ENCODE measurements at regions not wholly inside any gene's neighbourhood (a gene's known extent, or its start where the extent isn't known, plus 50 kb on each side); places are given as distances from the start of the nearest gene placed in this dataset.
"Not testable (repeated sequence)": the region's sequence is repeated elsewhere in the genome, so short reads cannot be mapped to it uniquely, and the experiment has no call there.

DNA sequence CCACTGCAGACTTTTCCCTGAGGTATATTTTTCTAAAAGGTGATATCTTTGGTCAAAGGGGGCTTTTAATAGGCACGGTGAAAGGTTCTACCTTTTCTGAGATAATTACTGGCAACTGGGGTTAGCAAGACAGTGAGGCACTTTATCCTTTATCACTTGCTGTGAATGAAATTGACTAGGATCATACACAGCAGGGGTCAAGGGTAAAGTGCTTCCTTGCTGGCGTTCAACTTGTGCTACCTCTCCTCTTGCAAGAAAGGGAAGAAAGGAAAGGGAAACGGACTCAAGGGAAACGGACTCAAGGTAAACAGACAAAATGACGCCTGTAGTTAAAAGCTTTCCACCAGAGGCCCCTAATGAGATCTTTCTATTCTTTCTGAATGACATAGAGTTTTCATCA lies 78.6 kb upstream of the RAPGEF2 start:
- Histone ChIP-seq H3K27ac (ENCODE audit: low read depth, low read length) (peak overlapping the region; percentile 71), H3K27me3 (ENCODE audit: control insufficient read depth, insufficient read depth, low read length) (no peaks in the 10 kb centered on the region), H3K4me1 (ENCODE audit: control insufficient read depth, insufficient read depth, low read length) (peaks cover 12% of the 10 kb centered on the region), H3K4me3 (ENCODE audit: low read length) (no peak overlapping the region), H3K36me3 (ENCODE audit: control insufficient read depth, insufficient read depth, low read length) (no peaks in the 10 kb centered on the region), H3K9ac (ENCODE audit: low read length) (no peak overlapping the region)

DNA sequence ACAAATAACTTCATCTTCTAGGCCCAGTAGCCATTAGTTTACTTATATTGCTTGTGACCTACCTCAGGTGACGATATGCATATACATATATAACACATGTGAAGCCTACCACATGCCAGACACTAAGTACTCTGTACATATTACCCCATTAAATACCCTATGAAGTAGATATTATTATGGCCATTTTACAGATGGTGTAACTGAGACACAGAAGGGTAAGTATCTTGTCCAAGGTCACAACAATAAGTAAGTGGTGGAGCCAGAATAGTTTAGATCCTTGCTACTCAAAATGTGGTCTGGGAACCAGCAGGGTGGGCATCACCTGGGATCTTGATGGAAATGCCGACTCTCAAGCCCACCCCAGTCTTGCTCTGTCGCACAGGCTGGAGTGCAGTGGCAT lies 78.1 kb upstream of the RAPGEF2 start:
- no peak overlapping the region for H3K9ac ChIP-seq (ENCODE audit: low read length)
- H3K27me3 ChIP-seq (ENCODE audit: control insufficient read depth, insufficient read depth, low read length) = no peaks in the 10 kb centered on the region
- H3K4me1 ChIP-seq (ENCODE audit: control insufficient read depth, insufficient read depth, low read length) = peaks cover 12% of the 10 kb centered on the region
- H3K4me3 ChIP-seq (ENCODE audit: low read length) = no peak overlapping the region
- H3K27ac ChIP-seq (ENCODE audit: low read depth, low read length) = no peak overlapping the region
- H3K36me3 ChIP-seq (ENCODE audit: control insufficient read depth, insufficient read depth, low read length) = no peaks in the 10 kb centered on the region

DNA sequence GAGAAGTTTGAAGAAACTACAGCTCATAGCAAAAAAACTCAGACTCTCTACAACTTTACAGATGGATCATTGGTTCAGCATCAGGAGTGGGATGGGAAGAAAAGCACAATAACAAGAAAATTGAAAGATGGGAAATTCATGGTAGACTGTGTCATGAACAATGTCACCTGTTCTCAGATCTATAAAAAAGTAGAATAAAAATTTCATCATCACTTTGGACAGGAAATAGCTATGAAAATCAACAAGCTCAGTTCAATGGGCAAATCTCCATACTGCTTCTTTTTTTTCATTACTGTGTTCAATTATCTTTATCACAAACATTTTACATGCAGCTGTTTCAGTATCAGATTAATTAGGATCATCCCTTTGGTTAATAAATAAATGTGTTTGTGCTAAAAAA lies 76.5 kb upstream of the RAPGEF2 start:
- peaks cover 12% of the 10 kb centered on the region for H3K4me1 ChIP-seq (ENCODE audit: control insufficient read depth, insufficient read depth, low read length)
- no peaks in the 10 kb centered on the region for H3K36me3 ChIP-seq (ENCODE audit: control insufficient read depth, insufficient read depth, low read length)
- no peak overlapping the region for H3K27ac ChIP-seq (ENCODE audit: low read depth, low read length)
- H3K27me3 ChIP-seq (ENCODE audit: control insufficient read depth, insufficient read depth, low read length) = no peaks in the 10 kb centered on the region
- no peak overlapping the region for H3K9ac ChIP-seq (ENCODE audit: low read length)
- no peak overlapping the region for H3K4me3 ChIP-seq (ENCODE audit: low read length)

DNA sequence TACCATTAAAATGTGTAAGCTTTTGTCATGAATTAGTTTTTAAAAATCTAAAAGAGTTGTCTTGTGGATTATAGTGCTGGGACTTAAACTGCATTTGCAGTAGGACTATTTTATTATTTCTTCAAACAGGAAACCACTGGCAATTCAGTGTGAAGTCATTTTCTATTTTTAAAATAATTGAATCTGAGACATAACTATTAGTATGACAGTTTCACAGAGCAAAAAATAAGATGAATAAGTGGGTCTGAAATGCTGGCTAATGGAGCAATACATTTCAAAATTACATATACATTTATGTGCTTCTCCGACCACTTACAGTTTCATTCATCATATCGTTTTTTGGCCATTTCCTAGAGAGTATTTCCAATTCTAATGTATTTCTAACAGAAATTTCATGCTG lies 75.3 kb upstream of the RAPGEF2 start:
- no peaks in the 10 kb centered on the region for H3K36me3 ChIP-seq (ENCODE audit: control insufficient read depth, insufficient read depth, low read length)
- H3K9ac ChIP-seq (ENCODE audit: low read length) = no peak overlapping the region
- H3K4me3 ChIP-seq (ENCODE audit: low read length) = no peak overlapping the region
- peaks cover 12% of the 10 kb centered on the region for H3K4me1 ChIP-seq (ENCODE audit: control insufficient read depth, insufficient read depth, low read length)
- no peak overlapping the region for H3K27ac ChIP-seq (ENCODE audit: low read depth, low read length)
- H3K27me3 ChIP-seq (ENCODE audit: control insufficient read depth, insufficient read depth, low read length) = no peaks in the 10 kb centered on the region

DNA sequence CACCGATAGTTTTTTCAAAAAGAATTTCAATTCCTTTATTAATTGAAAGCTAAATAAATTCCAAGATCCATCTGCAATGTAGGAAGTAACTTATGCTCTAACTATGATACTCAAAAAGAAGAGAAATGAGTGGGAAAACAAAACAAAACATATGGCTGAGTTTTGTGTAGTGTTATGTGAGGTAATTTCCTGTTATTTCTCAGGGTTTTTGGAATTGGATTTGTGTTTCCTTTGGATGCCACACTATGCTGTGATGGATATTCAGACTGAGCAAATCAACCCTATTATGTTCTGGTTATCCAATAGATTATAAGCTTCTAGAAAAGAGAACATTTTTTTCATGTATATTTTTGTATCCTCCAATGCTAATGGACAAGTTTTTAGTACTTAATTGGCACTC lies 73.4 kb upstream of the RAPGEF2 start:
- H3K36me3 ChIP-seq (ENCODE audit: control insufficient read depth, insufficient read depth, low read length) = no peaks in the 10 kb centered on the region
- H3K4me3 ChIP-seq (ENCODE audit: low read length) = no peak overlapping the region
- H3K9ac ChIP-seq (ENCODE audit: low read length) = no peak overlapping the region
- H3K4me1 ChIP-seq (ENCODE audit: control insufficient read depth, insufficient read depth, low read length) = no peaks in the 10 kb centered on the region
- H3K27me3 ChIP-seq (ENCODE audit: control insufficient read depth, insufficient read depth, low read length) = no peaks in the 10 kb centered on the region
- no peak overlapping the region for H3K27ac ChIP-seq (ENCODE audit: low read depth, low read length)

DNA sequence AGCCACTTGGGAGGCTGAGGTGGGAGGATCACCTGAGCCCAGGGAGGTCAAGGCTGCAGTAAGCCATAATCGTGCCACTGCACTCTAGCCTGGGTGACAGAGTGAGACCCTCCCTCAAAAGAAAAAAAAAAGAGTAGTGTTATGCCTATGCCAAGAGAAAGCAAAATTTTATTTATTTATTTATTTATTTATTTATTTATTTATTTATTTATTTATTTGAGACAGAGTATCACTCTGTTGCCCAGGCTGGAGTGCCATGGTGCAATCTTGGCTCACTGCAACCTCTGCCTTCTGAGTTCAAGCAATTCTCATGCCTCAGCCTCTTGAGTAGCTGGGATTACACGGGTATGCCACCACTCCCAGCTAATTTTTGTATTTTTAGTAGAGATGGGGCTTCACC lies 72.6 kb upstream of the RAPGEF2 start:
- not testable (repeated sequence) for H3K9ac ChIP-seq (ENCODE audit: low read length); H3K36me3 ChIP-seq (ENCODE audit: control insufficient read depth, insufficient read depth, low read length); H3K27me3 ChIP-seq (ENCODE audit: control insufficient read depth, insufficient read depth, low read length); H3K4me3 ChIP-seq (ENCODE audit: low read length); H3K27ac ChIP-seq (ENCODE audit: low read depth, low read length); H3K4me1 ChIP-seq (ENCODE audit: control insufficient read depth, insufficient read depth, low read length)

DNA sequence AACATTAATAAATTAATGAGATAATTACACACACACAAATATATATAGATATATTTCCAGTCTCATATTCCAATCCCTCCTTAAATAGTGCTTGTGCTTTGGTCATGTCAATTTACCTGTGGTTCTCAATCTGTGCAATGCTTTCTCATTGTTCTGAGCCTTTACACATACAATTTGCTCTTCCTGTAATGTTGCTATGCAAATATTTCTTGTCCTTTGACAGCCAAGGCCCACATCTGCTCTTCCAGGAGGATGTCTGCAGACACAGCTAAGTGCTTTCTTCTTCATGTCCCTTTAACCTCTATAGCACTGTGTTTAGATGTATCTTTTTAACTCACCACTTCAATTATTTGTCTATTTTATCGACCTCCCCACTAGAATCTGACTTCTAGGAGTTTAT lies 67.3 kb upstream of the RAPGEF2 start:
- no peak overlapping the region for H3K4me3 ChIP-seq (ENCODE audit: low read length)
- H3K27me3 ChIP-seq (ENCODE audit: control insufficient read depth, insufficient read depth, low read length) = no peaks in the 10 kb centered on the region
- H3K4me1 ChIP-seq (ENCODE audit: control insufficient read depth, insufficient read depth, low read length) = no peaks in the 10 kb centered on the region
- H3K9ac ChIP-seq (ENCODE audit: low read length) = no peak overlapping the region
- H3K27ac ChIP-seq (ENCODE audit: low read depth, low read length) = no peak overlapping the region
- no peaks in the 10 kb centered on the region for H3K36me3 ChIP-seq (ENCODE audit: control insufficient read depth, insufficient read depth, low read length)

DNA sequence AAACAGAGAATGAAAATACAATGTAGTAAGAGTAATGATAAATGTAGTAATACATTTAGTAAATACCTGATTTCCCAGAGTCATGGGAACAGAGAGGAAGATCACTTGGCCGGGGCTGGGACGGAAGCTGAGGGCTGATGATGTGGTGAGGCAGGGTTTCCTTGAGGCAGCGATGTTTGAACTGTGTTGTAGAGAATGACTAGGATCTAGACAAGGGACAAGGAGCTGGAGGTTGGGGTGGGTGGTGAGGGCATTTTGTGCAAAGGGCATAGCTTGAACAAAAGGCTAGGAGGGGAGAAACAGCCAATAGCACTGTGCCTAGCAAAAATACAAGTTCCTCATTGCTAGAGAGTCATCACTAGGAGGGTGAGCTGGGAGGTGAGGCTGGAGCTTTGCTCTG lies 64.3 kb upstream of the RAPGEF2 start:
- no peak overlapping the region for H3K9ac ChIP-seq (ENCODE audit: low read length)

DNA sequence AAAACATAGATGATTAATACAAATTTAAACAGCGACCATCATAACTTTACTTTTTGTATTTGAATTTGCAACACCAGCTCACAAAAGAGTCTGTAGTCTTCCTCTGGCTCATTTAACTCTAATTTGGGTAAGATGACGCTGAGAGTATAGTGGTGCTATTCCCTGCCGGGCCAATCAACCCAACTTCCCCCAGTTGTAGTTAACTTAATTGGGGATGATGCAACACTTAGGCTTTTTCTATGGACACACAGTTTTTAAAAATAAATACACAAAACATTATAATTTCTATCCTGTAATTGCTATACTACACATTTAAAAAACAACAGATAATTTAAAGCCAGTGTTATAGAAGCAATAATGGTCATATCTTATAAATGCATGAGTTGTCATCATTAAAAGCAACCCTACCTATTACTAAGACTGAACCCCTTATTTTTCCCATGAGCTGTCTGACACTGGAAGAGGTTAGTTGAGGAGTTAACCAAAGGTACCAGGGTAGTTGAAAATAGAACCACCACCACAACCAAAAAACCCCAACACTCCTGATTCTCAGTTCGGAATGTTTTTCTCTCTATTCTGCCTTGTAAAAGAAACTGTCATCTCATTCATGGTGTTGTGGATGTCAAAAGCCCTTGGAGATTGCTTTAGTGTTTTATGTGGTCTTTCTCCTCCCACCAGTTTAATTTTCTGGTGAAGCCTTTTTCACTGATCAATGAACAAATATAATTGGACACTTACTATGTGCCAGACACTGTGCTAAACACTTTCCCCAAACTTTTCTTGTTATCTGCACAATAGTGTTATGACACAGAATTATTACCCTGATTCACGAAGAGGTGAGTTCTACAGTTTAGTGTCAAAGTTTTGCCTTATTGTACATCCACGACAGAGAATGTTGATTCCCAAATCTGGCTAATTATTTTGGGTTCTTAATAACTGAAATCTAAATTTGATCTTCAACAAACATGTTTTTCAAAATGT lies 61.5 kb upstream of the RAPGEF2 start:
- no peaks in the 10 kb centered on the region for H3K36me3 ChIP-seq (ENCODE audit: control insufficient read depth, insufficient read depth, low read length)
- no peak overlapping the region for H3K4me3 ChIP-seq (ENCODE audit: low read length)
- no peaks in the 10 kb centered on the region for H3K27me3 ChIP-seq (ENCODE audit: control insufficient read depth, insufficient read depth, low read length)
- no peaks in the 10 kb centered on the region for H3K4me1 ChIP-seq (ENCODE audit: control insufficient read depth, insufficient read depth, low read length)
- no peak overlapping the region for H3K9ac ChIP-seq (ENCODE audit: low read length)
- H3K27ac ChIP-seq (ENCODE audit: low read depth, low read length) = no peak overlapping the region

More for the DNA sequence above, 64.3 kb upstream of the RAPGEF2 start:
- H3K36me3 ChIP-seq (ENCODE audit: control insufficient read depth, insufficient read depth, low read length) = no peaks in the 10 kb centered on the region
- H3K27ac ChIP-seq (ENCODE audit: low read depth, low read length) = no peak overlapping the region
- H3K27me3 ChIP-seq (ENCODE audit: control insufficient read depth, insufficient read depth, low read length) = no peaks in the 10 kb centered on the region
- H3K4me1 ChIP-seq (ENCODE audit: control insufficient read depth, insufficient read depth, low read length) = no peaks in the 10 kb centered on the region
- H3K4me3 ChIP-seq (ENCODE audit: low read length) = no peak overlapping the region

DNA sequence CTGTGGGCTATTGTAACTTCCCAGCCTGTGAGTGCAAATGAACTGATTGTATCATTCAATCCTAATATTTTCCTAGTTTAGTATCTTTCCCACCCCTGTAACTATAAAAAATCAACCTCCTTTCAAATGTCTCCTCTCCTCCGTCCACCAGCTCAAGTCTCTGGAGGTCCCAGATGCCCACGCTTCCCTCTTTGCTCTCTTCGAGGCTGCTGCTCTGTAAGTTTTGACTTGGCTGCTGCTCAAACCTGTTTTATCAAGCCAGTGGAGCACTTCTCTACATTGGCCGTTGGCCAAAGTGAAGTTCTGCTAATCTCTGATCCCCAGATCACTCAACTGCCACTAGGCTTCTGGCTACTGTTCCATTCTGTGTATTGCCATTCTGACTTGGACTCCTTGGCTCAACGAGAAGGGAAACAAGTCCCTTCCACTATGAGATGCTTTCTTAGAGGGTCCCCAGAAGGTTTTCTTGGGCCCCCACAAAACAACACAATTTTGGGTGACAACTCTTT lies 60.7 kb upstream of the RAPGEF2 start:
- no peaks in the 10 kb centered on the region for H3K4me1 ChIP-seq (ENCODE audit: control insufficient read depth, insufficient read depth, low read length)

DNA sequence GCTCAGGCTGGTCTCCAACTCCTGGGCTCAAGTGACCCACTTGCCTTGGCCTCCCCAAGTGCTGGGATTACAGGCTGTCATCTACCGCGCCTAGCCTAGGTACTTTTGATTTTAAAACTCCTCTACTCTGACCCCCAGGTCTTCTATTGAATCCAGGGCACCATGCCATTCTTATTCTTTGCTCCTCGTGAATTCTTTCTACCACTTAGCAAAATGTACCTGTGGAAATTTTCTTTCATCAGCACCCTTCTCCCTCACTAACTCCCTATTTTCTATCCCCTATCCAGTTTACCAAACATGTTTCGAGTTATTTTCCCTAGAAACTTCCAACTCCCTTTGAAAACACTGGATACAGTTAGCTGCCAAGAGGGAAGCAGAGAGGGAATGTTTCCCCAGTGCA lies 60.0 kb upstream of the RAPGEF2 start:
- no peaks in the 10 kb centered on the region for H3K36me3 ChIP-seq (ENCODE audit: control insufficient read depth, insufficient read depth, low read length)
- H3K4me1 ChIP-seq (ENCODE audit: control insufficient read depth, insufficient read depth, low read length) = no peaks in the 10 kb centered on the region
- no peak overlapping the region for H3K4me3 ChIP-seq (ENCODE audit: low read length)
- no peak overlapping the region for H3K27ac ChIP-seq (ENCODE audit: low read depth, low read length)
- no peaks in the 10 kb centered on the region for H3K27me3 ChIP-seq (ENCODE audit: control insufficient read depth, insufficient read depth, low read length)
- H3K9ac ChIP-seq (ENCODE audit: low read length) = no peak overlapping the region

More for the DNA sequence above, 60.7 kb upstream of the RAPGEF2 start:
- no peak overlapping the region for H3K9ac ChIP-seq (ENCODE audit: low read length)
- no peak overlapping the region for H3K27ac ChIP-seq (ENCODE audit: low read depth, low read length)
- H3K36me3 ChIP-seq (ENCODE audit: control insufficient read depth, insufficient read depth, low read length) = no peaks in the 10 kb centered on the region
- no peaks in the 10 kb centered on the region for H3K27me3 ChIP-seq (ENCODE audit: control insufficient read depth, insufficient read depth, low read length)
- H3K4me3 ChIP-seq (ENCODE audit: low read length) = no peak overlapping the region

DNA sequence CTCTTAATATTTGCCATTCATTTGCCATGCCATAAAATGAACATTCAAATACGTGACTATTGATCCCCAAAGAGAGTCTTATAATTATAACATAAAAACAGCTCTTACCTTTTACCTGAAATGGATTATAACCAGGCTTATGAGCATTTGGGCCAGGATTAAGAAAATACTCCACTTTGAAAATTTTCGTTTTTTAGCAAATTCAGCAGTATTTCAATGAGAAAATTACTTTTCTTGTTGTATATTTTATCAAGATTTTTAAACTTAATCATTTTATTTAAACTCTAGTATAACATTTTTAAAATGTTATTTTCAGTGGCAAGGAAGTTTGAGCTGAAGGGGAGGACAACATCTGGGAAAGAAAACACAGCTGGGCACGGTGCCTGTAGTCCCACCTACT lies 59.0 kb upstream of the RAPGEF2 start:
- no peaks in the 10 kb centered on the region for H3K27me3 ChIP-seq (ENCODE audit: control insufficient read depth, insufficient read depth, low read length)
- H3K4me1 ChIP-seq (ENCODE audit: control insufficient read depth, insufficient read depth, low read length) = no peaks in the 10 kb centered on the region
- H3K9ac ChIP-seq (ENCODE audit: low read length) = no peak overlapping the region
- no peak overlapping the region for H3K27ac ChIP-seq (ENCODE audit: low read depth, low read length)
- H3K4me3 ChIP-seq (ENCODE audit: low read length) = no peak overlapping the region
- no peaks in the 10 kb centered on the region for H3K36me3 ChIP-seq (ENCODE audit: control insufficient read depth, insufficient read depth, low read length)

DNA sequence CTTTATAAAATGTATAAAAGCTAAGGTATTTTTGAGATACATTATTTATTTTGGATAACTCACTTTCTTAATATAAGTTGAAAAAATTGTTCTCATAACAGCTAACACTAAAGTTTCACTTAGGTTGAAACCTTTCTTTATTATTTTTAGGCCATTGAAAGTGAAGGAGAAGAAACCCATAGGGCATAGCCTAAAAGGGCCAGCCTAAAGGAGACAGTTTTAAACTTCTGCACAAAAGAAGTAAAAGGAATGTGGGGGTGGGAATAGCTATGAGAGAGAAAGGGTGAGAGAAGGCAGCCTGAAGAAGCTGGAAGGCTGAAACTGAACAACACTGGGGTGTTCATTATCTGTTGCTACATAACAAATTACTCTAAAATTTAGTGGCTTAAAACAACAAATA lies 57.6 kb upstream of the RAPGEF2 start:
- Histone ChIP-seq H3K27me3 (ENCODE audit: control insufficient read depth, insufficient read depth, low read length) (no peaks in the 10 kb centered on the region), H3K4me1 (ENCODE audit: control insufficient read depth, insufficient read depth, low read length) (no peaks in the 10 kb centered on the region), H3K36me3 (ENCODE audit: control insufficient read depth, insufficient read depth, low read length) (no peaks in the 10 kb centered on the region), H3K9ac (ENCODE audit: low read length) (no peak overlapping the region), H3K4me3 (ENCODE audit: low read length) (no peak overlapping the region), H3K27ac (ENCODE audit: low read depth, low read length) (no peak overlapping the region)
